HepG2 (cell line): ENCODE measurements at regions not wholly inside any gene's neighbourhood (a gene's known extent, or its start where the extent isn't known, plus 50 kb on each side); places are given as distances from the start of the nearest gene placed in this dataset.
A peak's percentile ranks its signal among the peaks of the same experiment; 100 is the strongest.

ENCODE experiments used
- ATAC-seq: fragments of 200-7000 bp; cut with Tn5 transposase; 3 replicates; pipeline ENCODE4 v1.9.1; 2020; ENCODE audit warnings: mild to moderate bottlenecking, moderate library complexity
- BruUV-seq: library from RNA; stranded (reverse); fragments of 400-500 nt; replicated peaks from 2 replicates; lab custom pipeline; 2021; lab: Mats Ljungman, UMichigan
- CTCF ChIA-PET: fragments of 300-600 bp; formaldehyde crosslinking; extraction: SDS; loops from one replicate; lab custom pipeline; 2021; ENCODE audit warnings: low total read pairs, inconsistent platforms, low intra/inter-chr PET ratio; lab: Yijun Ruan, JAX
- POLR2A ChIA-PET: fragments of 350-600 bp; sonication (Branson Sonifier 250); formaldehyde crosslinking; loops from one replicate; lab custom pipeline; 2020; ENCODE audit warnings: antibody characterized with exemption, inconsistent platforms; lab: Yijun Ruan, JAX
- DNase-seq: peaks from one replicate; pipeline ENCODE4 v3.0.0-alpha.2; 2015; ENCODE audit warnings: low spot score
- FAIRE-seq: peaks from 3 replicates; lab custom pipeline; 2011; peaks lifted over from hg19 to GRCh38; lab: Jason Lieb, UNC
- H2AFZ ChIP-seq: one replicate; pipeline ENCODE4 v1.6.1; 2011; ENCODE audit warnings: low read length, inconsistent platforms
- H3K27ac ChIP-seq: fragments of 300-600 bp; 3 replicates; pipeline ENCODE4 v1.8.0; 2011; ENCODE audit warnings: mixed run types, mild to moderate bottlenecking, mixed read lengths, low read length, inconsistent platforms; ENCODE audit not compliant: insufficient read depth; ENCODE audit errors: extremely low read length
- H3K27me3 ChIP-seq, 2 experiments: fragments of 200-600 bp in 1 of 2; 2 replicates in 1 of 2; 3 replicates in 1 of 2; pipeline versions ENCODE4 v1.6.0 to v1.8.0; 2011; ENCODE audit warnings: low read length in 2 of 2, mild to moderate bottlenecking in 2 of 2, moderate library complexity in 2 of 2, inconsistent platforms in 1 of 2; ENCODE audit not compliant: insufficient read depth in 2 of 2, control insufficient read depth in 1 of 2
- H3K36me3 ChIP-seq, 2 experiments: fragments of 200-600 bp in 1 of 2; replicated peaks in 1 of 2; 2 replicates in 1 of 2; 3 replicates in 1 of 2; pipeline versions ENCODE4 v1.5.1 to v1.8.0; 2011; ENCODE audit warnings: low read length in 2 of 2, inconsistent platforms in 1 of 2; ENCODE audit not compliant: insufficient read depth in 2 of 2, control insufficient read depth in 1 of 2
- H3K4me1 ChIP-seq: 2 replicates; pipeline ENCODE4 v1.5.1; 2012; ENCODE audit warnings: low read length, inconsistent platforms; ENCODE audit not compliant: insufficient read depth
- H3K4me2 ChIP-seq: 2 replicates; pipeline ENCODE4 v1.6.0; 2011; ENCODE audit warnings: low read depth, low read length, inconsistent platforms
- H3K4me3 ChIP-seq, 3 experiments: fragments of 200-600 bp in 1 of 3; sonication (generic), shearing (Covaris generic) in 1 of 3; replicated peaks in 1 of 3; 2 replicates each; pipeline ENCODE4 v1.5.1; 2011 to 2016; ENCODE audit warnings: low read length in 3 of 3, inconsistent platforms in 2 of 3, low read depth in 2 of 3, mild to moderate bottlenecking in 2 of 3, control low read depth in 1 of 3, mixed read lengths in 1 of 3; ENCODE audit not compliant: insufficient read depth in 1 of 3
- H3K79me2 ChIP-seq: one replicate; pipeline ENCODE4 v1.6.1; 2011; ENCODE audit warnings: low read length, inconsistent platforms; ENCODE audit not compliant: insufficient read depth
- H3K9ac ChIP-seq: 2 replicates; pipeline ENCODE4 v1.6.0; 2011; ENCODE audit warnings: mild to moderate bottlenecking, low read depth, low read length, inconsistent platforms; ENCODE audit not compliant: insufficient read depth
- H3K9me3 ChIP-seq: 2 replicates; pipeline ENCODE4 v1.5.1; 2012; ENCODE audit warnings: mild to moderate bottlenecking, low read length
- H4K20me1 ChIP-seq: 2 replicates; pipeline ENCODE4 v1.6.0; 2011; ENCODE audit warnings: inconsistent platforms, mild to moderate bottlenecking, low read length, moderate library complexity; ENCODE audit not compliant: insufficient read depth
- HCFC1 ChIP-seq: fragments of 150-350 bp; IDR thresholded peaks from 2 replicates; pipeline ENCODE4 v1.6.1; 2014; ENCODE audit warnings: low read depth, low read length
- MAFK ChIP-seq, 2 experiments: IDR thresholded peaks in 1 of 2; conservative IDR thresholded peaks in 1 of 2; 2 replicates each; pipeline ENCODE4 v1.6.1; 2011; ENCODE audit warnings: improper control_type of control experiment in 2 of 2, low read length in 2 of 2
- TCF7 ChIP-seq: sonication (generic); IDR thresholded peaks from 2 replicates; pipeline ENCODE4 v1.6.1; 2016; ENCODE audit warnings: antibody characterized with exemption, low read depth
- ZNF460 ChIP-seq: sonication (generic); formaldehyde crosslinking; IDR thresholded peaks from 2 replicates; pipeline ENCODE4 v1.5.1; 2020; ENCODE audit warnings: missing genetic modification reagents, mild to moderate bottlenecking, borderline replicate concordance
- WGBS: methylation state at CpG from one replicate; pipeline ENCODE4 v1.1.6; 2017; ENCODE audit warnings: low lambda C conversion rate; 5-methylcytosine and 5-hydroxymethylcytosine counted together
- in situ Hi-C: cut with HindIII; loops from 2 replicates; pipeline ENCODE4 v1.10.0; 2017; ENCODE audit warnings: low pct_unique_long_range_greater_than_20kb; ENCODE audit not compliant: extremely low pct_ligation_motif_present
- intact Hi-C: fragments of 100-400 bp; cut with micrococcal nuclease; formaldehyde crosslinking; loops from one replicate; pipeline ENCODE4 v1.10.0; 2022; ENCODE audit not compliant: unreplicated experiment
- TF ChIP-seq, protein P1 (sequence below): sonication (generic); formaldehyde crosslinking; IDR thresholded peaks from 2 replicates; pipeline ENCODE4 v1.4.0; 2020; ENCODE audit warnings: missing genetic modification reagents; ENCODE audit errors: not compliant biosample characterization
- TF ChIP-seq, protein P2 (sequence below): sonication (generic); formaldehyde crosslinking; IDR thresholded peaks from 2 replicates; pipeline ENCODE4 v1.8.1; 2022; ENCODE audit warnings: mild to moderate bottlenecking, missing genetic modification reagents

DNA sequence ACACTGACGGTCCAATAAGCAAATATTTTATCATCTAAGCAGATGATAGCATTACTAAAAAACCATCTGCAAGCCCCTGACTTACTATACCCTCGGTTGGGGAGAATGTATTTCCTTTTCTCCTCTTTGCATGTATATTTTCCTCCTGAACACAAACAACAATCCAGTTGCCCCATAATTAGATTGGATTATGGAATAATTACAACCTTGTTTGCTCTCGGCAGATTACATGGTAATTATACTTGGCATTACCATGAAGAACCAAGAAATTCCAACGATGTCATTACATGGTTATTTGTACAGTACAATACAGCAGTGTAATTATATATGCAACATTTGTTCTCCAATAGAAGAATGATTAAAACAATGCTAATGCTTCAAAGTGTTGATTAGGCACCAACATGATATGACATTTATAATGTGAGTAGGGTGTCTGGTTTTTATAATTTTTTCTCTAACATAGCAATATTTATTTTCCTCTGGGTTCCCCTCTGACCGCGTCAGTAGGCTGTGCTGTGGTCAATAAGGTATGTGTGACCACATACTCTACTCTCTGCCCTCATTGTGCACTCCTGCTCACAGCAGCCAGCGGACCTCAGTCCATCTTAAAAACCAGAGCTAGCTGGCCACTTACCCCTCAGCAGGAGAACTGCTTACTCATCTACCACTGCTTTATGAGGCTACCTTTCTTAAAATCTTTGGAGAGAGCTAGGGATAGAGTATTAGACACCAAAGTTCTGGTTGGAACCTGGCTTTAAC lies 176.1 kb downstream of the INSIG2 start:
- ATAC-seq, result no peak
- Histone ChIP-seq H3K4me1 (no peaks in the 10 kb centered on the region), H3K4me3 (no peak overlapping the region), H3K4me2 (no peak overlapping the region), H3K27ac (no peak overlapping the region), H3K36me3 (no peaks in the 10 kb centered on the region), H3K9me3 (no peaks in the 10 kb centered on the region), H4K20me1 (no peaks in the 10 kb centered on the region), H3K27me3 (peaks cover 0 to 3% of the 10 kb centered on the region in 2 experiments; a peak in 2 of 5 replicates), H3K79me2 (no peaks in the 10 kb centered on the region), H2AFZ (no peak overlapping the region), H3K9ac (no peak overlapping the region)
- POLR2A ChIA-PET, result no interaction called here
- CTCF ChIA-PET, result no interaction called here
- FAIRE-seq, result no peak
- WGBS, result 22% methylated on average over 7 of the region's 7 CpGs
- no peak for DNase-seq
- no TSS peak for BruUV-seq
- in situ Hi-C loops, result no loop called here
- TF ChIP-seq HCFC1 (no peak), TCF7 (no peak)
- TF ChIP-seq, protein P1, sequence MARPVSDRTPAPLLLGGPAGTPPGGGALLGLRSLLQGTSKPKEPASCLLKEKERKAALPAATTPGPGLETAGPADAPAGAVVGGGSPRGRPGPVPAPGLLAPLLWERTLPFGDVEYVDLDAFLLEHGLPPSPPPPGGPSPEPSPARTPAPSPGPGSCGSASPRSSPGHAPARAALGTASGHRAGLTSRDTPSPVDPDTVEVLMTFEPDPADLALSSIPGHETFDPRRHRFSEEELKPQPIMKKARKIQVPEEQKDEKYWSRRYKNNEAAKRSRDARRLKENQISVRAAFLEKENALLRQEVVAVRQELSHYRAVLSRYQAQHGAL (CRISPR knock-in tag), result no peak
- TF ChIP-seq, protein P2, sequence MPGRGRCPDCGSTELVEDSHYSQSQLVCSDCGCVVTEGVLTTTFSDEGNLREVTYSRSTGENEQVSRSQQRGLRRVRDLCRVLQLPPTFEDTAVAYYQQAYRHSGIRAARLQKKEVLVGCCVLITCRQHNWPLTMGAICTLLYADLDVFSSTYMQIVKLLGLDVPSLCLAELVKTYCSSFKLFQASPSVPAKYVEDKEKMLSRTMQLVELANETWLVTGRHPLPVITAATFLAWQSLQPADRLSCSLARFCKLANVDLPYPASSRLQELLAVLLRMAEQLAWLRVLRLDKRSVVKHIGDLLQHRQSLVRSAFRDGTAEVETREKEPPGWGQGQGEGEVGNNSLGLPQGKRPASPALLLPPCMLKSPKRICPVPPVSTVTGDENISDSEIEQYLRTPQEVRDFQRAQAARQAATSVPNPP (CRISPR knock-in tag), result no peak
- intact Hi-C loops, result no loop called here

DNA sequence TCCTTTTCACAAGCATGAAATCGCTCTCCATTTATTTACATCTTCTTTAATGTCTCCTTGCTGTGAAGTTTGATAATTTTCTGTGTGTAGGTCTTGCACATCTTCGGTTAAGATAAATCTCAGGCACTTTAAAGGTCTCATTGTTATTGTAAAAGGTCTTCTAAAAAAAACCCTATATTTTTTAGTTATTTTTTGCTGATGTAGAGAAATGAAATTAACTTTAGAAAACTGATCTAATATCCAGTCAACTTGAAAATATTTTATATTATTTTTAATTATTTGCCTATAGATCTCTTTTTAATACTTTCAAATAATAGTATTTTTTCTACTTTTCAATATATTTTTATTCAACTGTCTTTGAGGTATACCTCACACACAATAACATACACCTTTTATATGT lies 169.4 kb downstream of the INSIG2 start:
- DNase-seq (no peak), ATAC-seq (no peak), FAIRE-seq (no peak)
- Histone ChIP-seq H3K4me2 (no peak overlapping the region), H3K4me1 (no peaks in the 10 kb centered on the region), H3K79me2 (no peaks in the 10 kb centered on the region), H3K9me3 (no peaks in the 10 kb centered on the region), H3K27ac (no peak overlapping the region), H3K36me3 (no peaks in the 10 kb centered on the region), H3K9ac (no peak overlapping the region), H3K27me3 (no peaks in the 10 kb centered on the region; a peak in 1 of 5 replicates), H3K4me3 (no peak overlapping the region), H4K20me1 (no peaks in the 10 kb centered on the region), H2AFZ (no peak overlapping the region)
- in situ Hi-C loops, result no loop called here
- WGBS, result 13% methylated on average over 2 of the region's 2 CpGs
- ChIA-PET POLR2A (no interaction called here), CTCF (no interaction called here)
- TF ChIP-seq MAFK (conservative IDR thresholded peaks at IDR 0.05 in 1 of 2, IDR thresholded peaks at IDR 0.05 in 1 of 2; ENCODE audit: low read length in 2 of 2) (peak; percentile 44 to 79), ZNF460 (CRISPR knock-in tag) (no peak)
- intact Hi-C loops, result no loop called here
- BruUV-seq, result no TSS peak
